DOHH2 (cell line): ENCODE measurements at regions not wholly inside any gene's neighbourhood (a gene's known extent, or its start where the extent isn't known, plus 50 kb on each side); places are given as distances from the start of the nearest gene placed in this dataset.

Source experiments
- EZH2phosphoT487 ChIP-seq: fragments of 200-600 bp; sonication (generic); IDR thresholded peaks from 2 replicates; pipeline ENCODE4 v1.6.1; 2017; ENCODE audit warnings: borderline replicate concordance, mild to moderate bottlenecking, antibody characterized with exemption, low read length, moderate library complexity, mixed read lengths
- TF ChIP-seq, protein P1 (sequence below): fragments of 200-600 bp; sonication (generic); IDR thresholded peaks from one replicate; pipeline ENCODE4 v1.5.1; 2014; ENCODE audit warnings: antibody characterized with exemption, mild to moderate bottlenecking, low read depth, low read length; ENCODE audit not compliant: poor library complexity, severe bottlenecking

DNA sequence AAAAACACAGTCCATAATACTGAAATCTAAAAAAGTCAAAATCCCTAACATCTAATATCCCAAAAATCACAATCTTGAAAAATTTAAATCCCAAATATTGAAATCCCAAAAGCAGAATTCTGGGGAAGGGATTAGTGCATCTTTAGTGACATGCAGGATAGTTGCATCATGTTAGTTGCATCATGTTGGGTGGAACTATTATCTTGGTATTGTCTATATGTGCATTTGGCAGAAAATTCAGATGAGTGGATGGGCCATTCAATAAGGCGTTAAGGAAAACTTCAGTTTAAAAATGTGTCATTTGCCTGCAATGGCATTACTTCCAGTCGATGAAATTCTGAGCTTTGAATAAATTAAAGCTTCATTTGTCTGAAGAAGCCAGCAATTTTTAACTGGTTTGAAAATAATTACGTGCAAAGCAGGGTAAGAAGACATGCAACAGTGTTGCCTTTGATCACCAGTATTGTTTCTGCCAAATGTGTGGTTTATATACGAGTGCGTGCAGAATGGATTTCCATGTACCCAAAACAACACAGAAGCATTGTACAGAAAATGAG is 221.4 kb upstream of the NFE2L3 start:
- TF ChIP-seq, protein P1, sequence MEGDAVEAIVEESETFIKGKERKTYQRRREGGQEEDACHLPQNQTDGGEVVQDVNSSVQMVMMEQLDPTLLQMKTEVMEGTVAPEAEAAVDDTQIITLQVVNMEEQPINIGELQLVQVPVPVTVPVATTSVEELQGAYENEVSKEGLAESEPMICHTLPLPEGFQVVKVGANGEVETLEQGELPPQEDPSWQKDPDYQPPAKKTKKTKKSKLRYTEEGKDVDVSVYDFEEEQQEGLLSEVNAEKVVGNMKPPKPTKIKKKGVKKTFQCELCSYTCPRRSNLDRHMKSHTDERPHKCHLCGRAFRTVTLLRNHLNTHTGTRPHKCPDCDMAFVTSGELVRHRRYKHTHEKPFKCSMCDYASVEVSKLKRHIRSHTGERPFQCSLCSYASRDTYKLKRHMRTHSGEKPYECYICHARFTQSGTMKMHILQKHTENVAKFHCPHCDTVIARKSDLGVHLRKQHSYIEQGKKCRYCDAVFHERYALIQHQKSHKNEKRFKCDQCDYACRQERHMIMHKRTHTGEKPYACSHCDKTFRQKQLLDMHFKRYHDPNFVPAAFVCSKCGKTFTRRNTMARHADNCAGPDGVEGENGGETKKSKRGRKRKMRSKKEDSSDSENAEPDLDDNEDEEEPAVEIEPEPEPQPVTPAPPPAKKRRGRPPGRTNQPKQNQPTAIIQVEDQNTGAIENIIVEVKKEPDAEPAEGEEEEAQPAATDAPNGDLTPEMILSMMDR, result no peak
- no peak for TF ChIP-seq EZH2phosphoT487
